ENCODE measurements at regions not wholly inside any gene's neighbourhood (a gene's known extent, or its start where the extent isn't known, plus 50 kb on each side); places are given as distances from the start of the nearest gene placed in this dataset.
"Not testable (repeated sequence)": the region's sequence is repeated elsewhere in the genome, so short reads cannot be mapped to it uniquely, and the experiment has no call there.

- no peaks in the 10 kb centered on the region for H3K27me3 ChIP-seq (ENCODE audit: control insufficient read depth in 2 of 2, insufficient read depth in 2 of 2, low read length in 2 of 2)
- Mint-ChIP-seq H3K27ac (no peak overlapping the region), H3K36me3 (peaks cover 0 to 6% (median 0%) of the 10 kb centered on the region in 5 donors), H3K9me3 (peaks cover 0 to 19% (median 13%) of the 10 kb centered on the region in 11 donors), H3K4me1 (no peaks in the 10 kb centered on the region), H3K27me3 (peaks cover 2 to 22% (median 10%) of the 10 kb centered on the region in 5 donors), H3K4me3 (no peak overlapping the region)
- no peak for DNase-seq
- H3K4me3 ChIP-seq (ENCODE audit: low read length): no peak overlapping the region
- H3K27ac ChIP-seq (ENCODE audit: low read depth, low read length): no peak overlapping the region
- ATAC-seq: no peak
- ChIA-PET CTCF (no interaction called here), POLR2A (no interaction called here)
- H3K36me3 ChIP-seq (ENCODE audit: control insufficient read depth in 2 of 3, insufficient read depth in 3 of 3, low read length in 3 of 3): no peaks in the 10 kb centered on the region
- H3K9me3 ChIP-seq (ENCODE audit: control insufficient read depth in 2 of 3, low read length in 3 of 3): no peaks in the 10 kb centered on the region
- H3K4me1 ChIP-seq (ENCODE audit: control insufficient read depth in 2 of 2, insufficient read depth in 2 of 2, low read length in 2 of 2): no peaks in the 10 kb centered on the region
- intact Hi-C loops (cut with micrococcal nuclease): no loop called here
Observed at GRCh38 chr15:81924729-81925128, 121.1 kb downstream of the MEX3B start.

DNA sequence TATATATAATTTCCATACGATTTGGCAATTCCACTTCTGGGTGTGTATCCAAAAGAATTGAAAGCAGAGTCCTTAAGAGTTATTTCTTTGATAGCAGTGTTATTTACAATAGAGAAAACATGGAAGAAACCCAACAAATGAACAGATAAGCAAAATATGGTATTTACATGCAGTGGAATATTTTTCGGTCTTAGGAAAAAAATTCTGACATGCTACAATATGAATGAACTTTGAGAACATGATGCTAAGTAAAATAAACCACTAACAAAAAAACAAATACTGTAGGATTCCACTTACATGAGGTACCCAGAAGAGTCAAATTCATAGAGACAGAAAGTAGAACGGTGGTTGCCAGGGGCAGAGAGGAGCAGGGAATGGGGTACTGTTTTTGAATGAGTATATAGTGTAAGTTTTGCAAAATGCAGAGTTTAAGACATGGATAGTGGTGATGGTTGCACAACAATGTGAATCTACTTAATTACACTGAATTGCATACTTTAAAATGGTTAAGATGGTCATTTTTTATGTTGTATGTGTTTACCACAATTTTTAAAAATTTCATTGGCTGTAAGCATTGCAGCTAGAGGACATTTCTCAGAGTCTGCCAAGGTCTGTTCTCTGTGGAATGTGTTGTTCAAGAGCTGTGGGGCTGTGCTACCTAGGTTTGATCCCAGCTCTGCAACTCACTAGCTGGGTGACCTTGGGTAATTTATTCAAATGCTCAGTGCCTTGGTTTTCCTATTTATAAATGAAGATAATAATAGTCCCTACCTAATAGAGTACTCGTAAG is 122.1 kb downstream of the MEX3B start:
- Mint-ChIP-seq H3K4me1 (no peaks in the 10 kb centered on the region), H3K36me3 (peaks cover 0 to 6% (median 0%) of the 10 kb centered on the region in 5 donors), H3K4me3 (no peak overlapping the region), H3K27me3 (peaks cover 2 to 22% (median 12%) of the 10 kb centered on the region in 5 donors), H3K9me3 (peaks cover 0 to 27% (median 13%) of the 10 kb centered on the region in 11 donors), H3K27ac (no peak overlapping the region)
- ChIA-PET CTCF (no interaction called here), POLR2A (no interaction called here)
- Histone ChIP-seq H3K27me3 (ENCODE audit: control insufficient read depth in 2 of 2, insufficient read depth in 2 of 2, low read length in 2 of 2) (no peaks in the 10 kb centered on the region), H3K36me3 (ENCODE audit: control insufficient read depth in 2 of 3, insufficient read depth in 3 of 3, low read length in 3 of 3) (no peaks in the 10 kb centered on the region), H3K4me1 (ENCODE audit: control insufficient read depth in 2 of 2, insufficient read depth in 2 of 2, low read length in 2 of 2) (no peaks in the 10 kb centered on the region), H3K27ac (ENCODE audit: low read depth, low read length) (no peak overlapping the region), H3K9me3 (ENCODE audit: control insufficient read depth in 2 of 3, low read length in 3 of 3) (no peaks in the 10 kb centered on the region), H3K4me3 (ENCODE audit: low read length) (no peak overlapping the region)
- no peak for DNase-seq
- intact Hi-C loops (cut with micrococcal nuclease): no loop called here
- ATAC-seq: no peak

- no peaks in the 10 kb centered on the region for H3K4me1 Mint-ChIP-seq
- no peak for ATAC-seq
- CTCF ChIA-PET: no interaction called here
Observed at GRCh38 chr15:81922143-81922542, 123.7 kb downstream of the MEX3B start.

DNA sequence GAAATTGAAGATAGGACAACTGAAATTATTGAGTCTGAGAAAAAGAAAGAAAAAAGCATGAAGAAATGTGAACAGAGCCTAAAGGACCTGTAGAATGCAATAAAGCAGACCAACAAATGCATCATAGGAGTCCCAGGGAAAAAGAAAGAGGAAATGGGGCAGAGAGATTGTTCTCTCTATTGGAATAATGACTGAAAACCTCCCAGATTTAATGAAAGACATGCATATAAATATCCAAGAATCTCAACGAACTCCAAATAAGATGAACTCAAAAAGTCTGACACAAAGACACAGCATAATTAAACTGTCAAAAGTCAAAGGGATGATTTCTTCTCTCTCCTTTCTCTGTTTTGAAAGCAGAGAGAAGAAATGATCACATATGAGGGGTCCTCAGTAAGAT is 124.7 kb downstream of the MEX3B start:
- no peaks in the 10 kb centered on the region for H3K36me3 ChIP-seq (ENCODE audit: control insufficient read depth in 2 of 3, insufficient read depth in 3 of 3, low read length in 3 of 3)
- Mint-ChIP-seq H3K4me1 (no peaks in the 10 kb centered on the region), H3K36me3 (peaks cover 0 to 6% (median 0%) of the 10 kb centered on the region in 5 donors), H3K27me3 (peaks cover 2 to 15% (median 7%) of the 10 kb centered on the region in 5 donors), H3K27ac (no peak overlapping the region), H3K4me3 (no peak overlapping the region), H3K9me3 (peaks cover 3 to 46% (median 17%) of the 10 kb centered on the region in 11 donors)
- no peak for ATAC-seq
- H3K27ac ChIP-seq (ENCODE audit: low read depth, low read length): no peak overlapping the region
- no peaks in the 10 kb centered on the region for H3K27me3 ChIP-seq (ENCODE audit: control insufficient read depth in 2 of 2, insufficient read depth in 2 of 2, low read length in 2 of 2)
- no peaks in the 10 kb centered on the region for H3K4me1 ChIP-seq (ENCODE audit: control insufficient read depth in 2 of 2, insufficient read depth in 2 of 2, low read length in 2 of 2)
- no peak overlapping the region for H3K4me3 ChIP-seq (ENCODE audit: low read length)
- ChIA-PET CTCF (no interaction called here), POLR2A (no interaction called here)
- intact Hi-C loops (cut with micrococcal nuclease): no loop called here
- H3K9me3 ChIP-seq (ENCODE audit: control insufficient read depth in 2 of 3, low read length in 3 of 3): no peaks in the 10 kb centered on the region
- DNase-seq: no peak

More at GRCh38 chr15:81922143-81922542, 123.7 kb downstream of the MEX3B start:
- H3K36me3 ChIP-seq (ENCODE audit: control insufficient read depth in 2 of 3, insufficient read depth in 3 of 3, low read length in 3 of 3): no peaks in the 10 kb centered on the region
- H3K27ac Mint-ChIP-seq: no peak overlapping the region
- H3K27me3 ChIP-seq (ENCODE audit: control insufficient read depth in 2 of 2, insufficient read depth in 2 of 2, low read length in 2 of 2): no peaks in the 10 kb centered on the region
- H3K4me3 ChIP-seq (ENCODE audit: low read length): no peak overlapping the region
- peaks cover under 1 to 43% (median 15%) of the 10 kb centered on the region in 11 donors for H3K9me3 Mint-ChIP-seq
- no peaks in the 10 kb centered on the region for H3K9me3 ChIP-seq (ENCODE audit: control insufficient read depth in 2 of 3, low read length in 3 of 3)
- POLR2A ChIA-PET: no interaction called here
- DNase-seq: no peak
- peaks cover 0 to 6% (median 0%) of the 10 kb centered on the region in 5 donors for H3K36me3 Mint-ChIP-seq
- H3K4me3 Mint-ChIP-seq: no peak overlapping the region
- H3K27me3 Mint-ChIP-seq: peaks cover 2 to 22% (median 11%) of the 10 kb centered on the region in 5 donors
- no peaks in the 10 kb centered on the region for H3K4me1 ChIP-seq (ENCODE audit: control insufficient read depth in 2 of 2, insufficient read depth in 2 of 2, low read length in 2 of 2)
- intact Hi-C loops (cut with micrococcal nuclease): no loop called here
- H3K27ac ChIP-seq (ENCODE audit: low read depth, low read length): no peak overlapping the region

DNA sequence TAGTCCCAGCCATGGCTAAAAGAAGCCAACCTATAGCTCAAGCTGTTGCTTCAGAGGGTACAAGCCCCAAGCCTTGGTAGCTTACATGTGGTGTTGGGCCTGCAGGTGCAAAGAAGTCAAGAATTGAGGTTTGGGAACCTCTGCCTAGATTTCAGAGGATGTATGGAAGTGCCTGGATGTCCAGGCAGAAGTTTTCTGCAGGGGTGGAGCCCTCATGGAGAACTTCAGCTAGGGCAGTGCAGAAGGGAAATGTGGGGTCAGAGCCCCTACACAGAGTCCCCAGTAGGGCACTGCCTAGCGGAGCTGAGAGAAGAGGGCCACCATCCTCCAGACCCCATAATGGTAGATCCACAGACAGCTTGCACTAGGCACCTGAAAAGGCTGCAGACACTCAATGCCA is 127.1 kb downstream of the MEX3B start:
- H3K4me3 ChIP-seq (ENCODE audit: low read length); H3K4me3 Mint-ChIP-seq; ATAC-seq; H3K4me1 Mint-ChIP-seq; H3K27ac Mint-ChIP-seq; H3K27me3 Mint-ChIP-seq; DNase-seq; H3K27me3 ChIP-seq (ENCODE audit: control insufficient read depth in 2 of 2, insufficient read depth in 2 of 2, low read length in 2 of 2); POLR2A ChIA-PET; H3K36me3 ChIP-seq (ENCODE audit: control insufficient read depth in 2 of 3, insufficient read depth in 3 of 3, low read length in 3 of 3); H3K36me3 Mint-ChIP-seq; H3K27ac ChIP-seq (ENCODE audit: low read depth, low read length); H3K4me1 ChIP-seq (ENCODE audit: control insufficient read depth in 2 of 2, insufficient read depth in 2 of 2, low read length in 2 of 2); CTCF ChIA-PET; intact Hi-C loops (cut with micrococcal nuclease); H3K9me3 ChIP-seq (ENCODE audit: control insufficient read depth in 2 of 3, low read length in 3 of 3): not testable (repeated sequence)
- peaks cover 3 to 46% (median 17%) of the 10 kb centered on the region in 11 donors for H3K9me3 Mint-ChIP-seq

DNA sequence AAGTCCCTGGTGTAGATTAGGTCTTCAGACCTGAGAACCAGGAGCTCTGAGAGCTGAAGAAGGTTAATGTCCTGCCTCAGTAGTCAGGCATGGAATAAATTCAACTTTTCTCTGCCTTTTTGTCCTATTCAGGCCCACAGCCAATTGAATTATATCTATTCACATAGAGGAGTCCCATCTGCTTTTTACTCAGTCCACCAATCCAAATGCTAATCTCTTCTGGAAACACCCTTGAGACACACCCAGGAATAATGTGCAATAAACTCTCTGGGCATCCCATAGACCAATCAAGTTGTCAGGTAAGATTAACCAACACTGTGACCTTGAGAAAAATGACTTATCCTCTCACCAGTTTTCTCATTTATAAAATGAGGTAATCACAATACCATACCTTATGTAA is 129.4 kb downstream of the MEX3B start:
- H3K4me1 Mint-ChIP-seq: no peaks in the 10 kb centered on the region
- H3K36me3 ChIP-seq (ENCODE audit: control insufficient read depth in 2 of 3, insufficient read depth in 3 of 3, low read length in 3 of 3): no peaks in the 10 kb centered on the region
- H3K27me3 ChIP-seq (ENCODE audit: control insufficient read depth in 2 of 2, insufficient read depth in 2 of 2, low read length in 2 of 2): no peaks in the 10 kb centered on the region
- ATAC-seq: no peak
- no peaks in the 10 kb centered on the region for H3K9me3 ChIP-seq (ENCODE audit: control insufficient read depth in 2 of 3, low read length in 3 of 3)
- DNase-seq: no peak
- intact Hi-C loops (cut with micrococcal nuclease): no loop called here
- no peak overlapping the region for H3K27ac ChIP-seq (ENCODE audit: low read depth, low read length)
- H3K4me3 Mint-ChIP-seq: no peak overlapping the region
- H3K27me3 Mint-ChIP-seq: peaks cover 0 to 9% (median 7%) of the 10 kb centered on the region in 5 donors
- no peak overlapping the region for H3K4me3 ChIP-seq (ENCODE audit: low read length)
- peaks cover 0 to 6% (median 0%) of the 10 kb centered on the region in 5 donors for H3K36me3 Mint-ChIP-seq
- no peak overlapping the region for H3K27ac Mint-ChIP-seq
- ChIA-PET POLR2A (no interaction called here), CTCF (no interaction called here)
- peaks cover 3 to 44% (median 17%) of the 10 kb centered on the region in 11 donors for H3K9me3 Mint-ChIP-seq
- no peaks in the 10 kb centered on the region for H3K4me1 ChIP-seq (ENCODE audit: control insufficient read depth in 2 of 2, insufficient read depth in 2 of 2, low read length in 2 of 2)

DNA sequence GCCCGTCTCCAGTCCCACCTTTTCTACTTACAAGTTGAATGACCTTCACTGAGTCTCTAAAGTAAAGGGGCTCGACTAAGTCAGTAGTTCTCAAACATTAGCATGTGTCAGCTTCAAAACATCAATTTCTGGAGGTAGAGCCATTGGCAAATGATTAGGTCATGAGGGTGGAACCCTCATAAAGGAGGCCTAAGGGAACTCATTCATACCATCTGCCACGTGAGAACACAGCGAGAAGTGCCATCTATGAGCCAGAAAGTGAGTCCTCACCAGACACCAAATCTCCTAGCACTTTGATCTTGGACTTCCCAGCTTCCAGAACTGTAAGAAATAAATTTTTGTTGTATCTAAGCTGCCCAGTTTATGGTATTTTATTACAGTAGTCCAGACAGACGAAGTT is 129.8 kb downstream of the MEX3B start:
- Histone ChIP-seq H3K4me3 (ENCODE audit: low read length) (no peak overlapping the region), H3K27me3 (ENCODE audit: control insufficient read depth in 2 of 2, insufficient read depth in 2 of 2, low read length in 2 of 2) (no peaks in the 10 kb centered on the region), H3K9me3 (ENCODE audit: control insufficient read depth in 2 of 3, low read length in 3 of 3) (no peaks in the 10 kb centered on the region), H3K27ac (ENCODE audit: low read depth, low read length) (no peak overlapping the region), H3K36me3 (ENCODE audit: control insufficient read depth in 2 of 3, insufficient read depth in 3 of 3, low read length in 3 of 3) (no peaks in the 10 kb centered on the region), H3K4me1 (ENCODE audit: control insufficient read depth in 2 of 2, insufficient read depth in 2 of 2, low read length in 2 of 2) (no peaks in the 10 kb centered on the region)
- H3K27ac Mint-ChIP-seq: no peak overlapping the region
- H3K4me3 Mint-ChIP-seq: no peak overlapping the region
- ChIA-PET CTCF (no interaction called here), POLR2A (no interaction called here)
- no peaks in the 10 kb centered on the region for H3K4me1 Mint-ChIP-seq
- intact Hi-C loops (cut with micrococcal nuclease): no loop called here
- peaks cover 0 to 9% (median 7%) of the 10 kb centered on the region in 5 donors for H3K27me3 Mint-ChIP-seq
- no peak for DNase-seq
- H3K36me3 Mint-ChIP-seq: peaks cover 0 to 6% (median 0%) of the 10 kb centered on the region in 5 donors
- no peak for ATAC-seq
- peaks cover 3 to 40% (median 15%) of the 10 kb centered on the region in 11 donors for H3K9me3 Mint-ChIP-seq

Measured in naive thymus-derived CD4-positive, alpha-beta T cell (primary cell).